ENCODE measurements at regions not wholly inside any gene's neighbourhood (a gene's known extent, or its start where the extent isn't known, plus 50 kb on each side); places are given as distances from the start of the nearest gene placed in this dataset.

DNA sequence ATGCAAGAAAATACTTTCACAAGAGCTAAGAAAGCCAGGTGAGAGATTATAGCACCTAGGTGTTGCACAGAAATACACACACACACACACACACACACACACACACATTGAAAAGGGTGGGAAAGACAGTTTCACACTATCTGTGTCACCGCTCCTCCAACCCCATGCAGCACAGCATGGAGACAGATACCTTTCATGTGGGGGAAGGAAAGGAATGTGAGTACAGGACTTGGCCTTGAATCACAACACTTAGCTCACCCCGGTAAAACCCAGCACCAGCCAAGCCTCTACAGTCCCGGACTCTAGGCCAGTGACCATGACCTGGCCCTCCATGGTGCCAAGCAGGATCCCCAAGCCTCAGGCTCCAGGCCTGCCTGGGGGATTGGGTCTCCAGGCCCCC lies 462.0 kb upstream of the SPRY2 start:
- no peak overlapping the region for H2AFZ ChIP-seq (ENCODE audit: low read length)
- H3K9me3 ChIP-seq (ENCODE audit: low read length) = no peaks in the 10 kb centered on the region
- H3K4me3 ChIP-seq (ENCODE audit: low read depth, low read length, poor library complexity, severe bottlenecking) = no peak overlapping the region
- no peaks in the 10 kb centered on the region for H3K36me3 ChIP-seq (ENCODE audit: insufficient read depth, low read length)
- H3K4me1 ChIP-seq (ENCODE audit: insufficient read depth, low read length, poor library complexity, severe bottlenecking) = no peaks in the 10 kb centered on the region
- no peak overlapping the region for H3K27ac ChIP-seq (ENCODE audit: low read depth, low read length, poor library complexity, severe bottlenecking)
- no TSS peak for BruUV-seq (replicated peaks)
- H3K9me2 ChIP-seq (ENCODE audit: insufficient read depth, low read length) = no peaks in the 10 kb centered on the region
- ChIA-PET CTCF (ENCODE audit: unreplicated experiment) (no interaction called here), POLR2A (no interaction called here)
- no peaks in the 10 kb centered on the region for H4K20me1 ChIP-seq (ENCODE audit: insufficient read depth, low read length)
- TF ChIP-seq, protein P1, sequence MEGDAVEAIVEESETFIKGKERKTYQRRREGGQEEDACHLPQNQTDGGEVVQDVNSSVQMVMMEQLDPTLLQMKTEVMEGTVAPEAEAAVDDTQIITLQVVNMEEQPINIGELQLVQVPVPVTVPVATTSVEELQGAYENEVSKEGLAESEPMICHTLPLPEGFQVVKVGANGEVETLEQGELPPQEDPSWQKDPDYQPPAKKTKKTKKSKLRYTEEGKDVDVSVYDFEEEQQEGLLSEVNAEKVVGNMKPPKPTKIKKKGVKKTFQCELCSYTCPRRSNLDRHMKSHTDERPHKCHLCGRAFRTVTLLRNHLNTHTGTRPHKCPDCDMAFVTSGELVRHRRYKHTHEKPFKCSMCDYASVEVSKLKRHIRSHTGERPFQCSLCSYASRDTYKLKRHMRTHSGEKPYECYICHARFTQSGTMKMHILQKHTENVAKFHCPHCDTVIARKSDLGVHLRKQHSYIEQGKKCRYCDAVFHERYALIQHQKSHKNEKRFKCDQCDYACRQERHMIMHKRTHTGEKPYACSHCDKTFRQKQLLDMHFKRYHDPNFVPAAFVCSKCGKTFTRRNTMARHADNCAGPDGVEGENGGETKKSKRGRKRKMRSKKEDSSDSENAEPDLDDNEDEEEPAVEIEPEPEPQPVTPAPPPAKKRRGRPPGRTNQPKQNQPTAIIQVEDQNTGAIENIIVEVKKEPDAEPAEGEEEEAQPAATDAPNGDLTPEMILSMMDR (conservative IDR thresholded peaks at IDR 0.05; ENCODE audit: low read length) = no peak
- TF ChIP-seq EZH2phosphoT487 (IDR thresholded peaks at IDR 0.05; ENCODE audit: borderline replicate concordance, low read depth, low read length) = no peak
- intact Hi-C loops (cut with micrococcal nuclease; ENCODE audit: unreplicated experiment) = no loop called here
- DNase-seq (ENCODE audit: low spot score) = no peak
- H3K4me2 ChIP-seq (ENCODE audit: low read length) = no peak overlapping the region
- H3K79me2 ChIP-seq (ENCODE audit: insufficient read depth, low read depth, low read length) = no peaks in the 10 kb centered on the region

- H3K36me3 ChIP-seq (ENCODE audit: insufficient read depth, low read length) = no peaks in the 10 kb centered on the region
- ChIA-PET POLR2A (no interaction called here), CTCF (ENCODE audit: unreplicated experiment) (no interaction called here)
- BruUV-seq (replicated peaks) = no TSS peak
- H3K4me1 ChIP-seq (ENCODE audit: insufficient read depth, low read length, poor library complexity, severe bottlenecking) = no peaks in the 10 kb centered on the region
- H3K9me2 ChIP-seq (ENCODE audit: insufficient read depth, low read length) = no peaks in the 10 kb centered on the region
- no peaks in the 10 kb centered on the region for H3K79me2 ChIP-seq (ENCODE audit: insufficient read depth, low read depth, low read length)
- TF ChIP-seq EZH2phosphoT487 (IDR thresholded peaks at IDR 0.05; ENCODE audit: borderline replicate concordance, low read depth, low read length) = no peak
- TF ChIP-seq, protein P1 (conservative IDR thresholded peaks at IDR 0.05; ENCODE audit: low read length) = no peak
- no peaks in the 10 kb centered on the region for H4K20me1 ChIP-seq (ENCODE audit: insufficient read depth, low read length)
- intact Hi-C loops (cut with micrococcal nuclease; ENCODE audit: unreplicated experiment) = no loop called here
- H3K4me2 ChIP-seq (ENCODE audit: low read length) = no peak overlapping the region
- no peaks in the 10 kb centered on the region for H3K9me3 ChIP-seq (ENCODE audit: low read length)
- H3K27ac ChIP-seq (ENCODE audit: low read depth, low read length, poor library complexity, severe bottlenecking) = no peak overlapping the region
- no peak overlapping the region for H2AFZ ChIP-seq (ENCODE audit: low read length)
- H3K4me3 ChIP-seq (ENCODE audit: low read depth, low read length, poor library complexity, severe bottlenecking) = no peak overlapping the region
- DNase-seq (ENCODE audit: low spot score) = no peak
Observed at GRCh38 chr13:80798576-80799133, 457.7 kb upstream of the SPRY2 start.

- BruUV-seq (replicated peaks) = no TSS peak
Observed at GRCh38 chr13:80787604-80788003, 446.7 kb upstream of the SPRY2 start.

More at GRCh38 chr13:80787604-80788003, 446.7 kb upstream of the SPRY2 start:
- Histone ChIP-seq H3K4me1 (ENCODE audit: insufficient read depth, low read length, poor library complexity, severe bottlenecking) (no peaks in the 10 kb centered on the region), H3K4me2 (ENCODE audit: low read length) (no peak overlapping the region), H2AFZ (ENCODE audit: low read length) (no peak overlapping the region), H3K36me3 (ENCODE audit: insufficient read depth, low read length) (no peaks in the 10 kb centered on the region), H3K9me3 (ENCODE audit: low read length) (no peaks in the 10 kb centered on the region), H3K4me3 (ENCODE audit: low read depth, low read length, poor library complexity, severe bottlenecking) (no peak overlapping the region), H3K27ac (ENCODE audit: low read depth, low read length, poor library complexity, severe bottlenecking) (no peak overlapping the region), H3K79me2 (ENCODE audit: insufficient read depth, low read depth, low read length) (no peaks in the 10 kb centered on the region), H4K20me1 (ENCODE audit: insufficient read depth, low read length) (no peaks in the 10 kb centered on the region), H3K9me2 (ENCODE audit: insufficient read depth, low read length) (no peaks in the 10 kb centered on the region)
- CTCF ChIA-PET (ENCODE audit: unreplicated experiment) = no interaction called here
- POLR2A ChIA-PET = no interaction called here
- DNase-seq (ENCODE audit: low spot score) = no peak
- TF ChIP-seq, protein P1 (conservative IDR thresholded peaks at IDR 0.05; ENCODE audit: low read length) = no peak
- TF ChIP-seq EZH2phosphoT487 (IDR thresholded peaks at IDR 0.05; ENCODE audit: borderline replicate concordance, low read depth, low read length) = no peak
- intact Hi-C loops (cut with micrococcal nuclease; ENCODE audit: unreplicated experiment) = no loop called here
